ENCODE measurements at regions not wholly inside any gene's neighbourhood (a gene's known extent, or its start where the extent isn't known, plus 50 kb on each side); places are given as distances from the start of the nearest gene placed in this dataset.
"Not testable (repeated sequence)": the region's sequence is repeated elsewhere in the genome, so short reads cannot be mapped to it uniquely, and the experiment has no call there.

GRCh38 chrX:150268839-150269355 lies 94.2 kb upstream of the MAMLD1 start:
- no peak overlapping the region for H3K4me3 ChIP-seq (ENCODE audit: low read depth, poor library complexity, severe bottlenecking)
- intact Hi-C loops (cut with DNase I; ENCODE audit: low total_unique reads): no loop called here
- TF ChIP-seq CTCF (IDR thresholded peaks at IDR 0.05) (no peak), POLR2A (IDR thresholded peaks at IDR 0.05) (no peak)
- 32 to 76% methylated on average over 2 of the region's 2 CpGs for WGBS, 2 donors
- peak in 1 of 2 donors; percentile 52 for DNase-seq (ENCODE audit: low spot score in 2 of 2)

GRCh38 chrX:150269605-150270254 lies 93.4 kb upstream of the MAMLD1 start:
- no peak for TF ChIP-seq POLR2A (IDR thresholded peaks at IDR 0.05)
- no peak for TF ChIP-seq CTCF (IDR thresholded peaks at IDR 0.05)
- DNase-seq (ENCODE audit: low spot score in 2 of 2): peak in 1 of 2 donors; percentile 70
- no peak overlapping the region for H3K4me3 ChIP-seq (ENCODE audit: low read depth, poor library complexity, severe bottlenecking)
- intact Hi-C loops (cut with DNase I; ENCODE audit: low total_unique reads): no loop called here
- WGBS, 2 donors: 73 to 74% methylated on average over 10 of the region's 10 CpGs

- WGBS, 2 donors: 81% methylated on average over 3 of the region's 3 CpGs
- intact Hi-C loops (cut with DNase I; ENCODE audit: low total_unique reads): no loop called here
- no peak overlapping the region for H3K4me3 ChIP-seq (ENCODE audit: low read depth, poor library complexity, severe bottlenecking)
- TF ChIP-seq POLR2A (IDR thresholded peaks at IDR 0.05) (no peak), CTCF (IDR thresholded peaks at IDR 0.05) (no peak)
- DNase-seq (ENCODE audit: low spot score in 2 of 2): peak in 1 of 2 donors; percentile 9
These were observed 92.5 kb upstream of the MAMLD1 start for GRCh38 chrX:150270622-150271021.

- intact Hi-C loops (cut with DNase I; ENCODE audit: low total_unique reads); H3K4me3 ChIP-seq (ENCODE audit: low read depth, poor library complexity, severe bottlenecking): not testable (repeated sequence)
- 70 to 72% methylated on average over 2 to 4 of the region's 4 CpGs for WGBS, 2 donors
- DNase-seq (ENCODE audit: low spot score in 2 of 2): peak in 1 of 2 donors; percentile 59
These were observed 89.4 kb upstream of the MAMLD1 start for GRCh38 chrX:150273575-150274294.

- no peak for DNase-seq (ENCODE audit: low spot score in 2 of 2)
- H3K4me3 ChIP-seq (ENCODE audit: low read depth, poor library complexity, severe bottlenecking): no peak overlapping the region
- WGBS, 2 donors: 60 to 90% methylated on average over 2 of the region's 2 CpGs
- intact Hi-C loops (cut with DNase I; ENCODE audit: low total_unique reads): no loop called here
- no peak for TF ChIP-seq POLR2A (IDR thresholded peaks at IDR 0.05)
- TF ChIP-seq CTCF (IDR thresholded peaks at IDR 0.05): no peak
These were observed 80.2 kb upstream of the MAMLD1 start for GRCh38 chrX:150282953-150283352.

- TF ChIP-seq CTCF (IDR thresholded peaks at IDR 0.05) (no peak), POLR2A (IDR thresholded peaks at IDR 0.05) (no peak)
- peak in 1 of 2 donors; percentile 13 for DNase-seq (ENCODE audit: low spot score in 2 of 2)
- intact Hi-C loops (cut with DNase I; ENCODE audit: low total_unique reads): no loop called here
- 74 to 79% methylated on average over 4 to 5 of the region's 5 CpGs for WGBS, 2 donors
- H3K4me3 ChIP-seq (ENCODE audit: low read depth, poor library complexity, severe bottlenecking): no peak overlapping the region
These were observed 72.1 kb upstream of the MAMLD1 start for GRCh38 chrX:150291014-150291413.
